GM23338 (cell line): ENCODE measurements at regions not wholly inside any gene's neighbourhood (a gene's known extent, or its start where the extent isn't known, plus 50 kb on each side); places are given as distances from the start of the nearest gene placed in this dataset.

Experiments
- ATAC-seq: fragments of 200-7000 bp; cut with Tn5 transposase; 3 replicates; pipeline ENCODE4 v1.9.1; 2020
- DNase-seq: peaks from one replicate; pipeline ENCODE4 v3.0.0-alpha.2; 2015; ENCODE audit warnings: low spot score
- H2AFZ ChIP-seq: fragments of 200-600 bp; sonication (generic); 2 replicates; pipeline ENCODE4 v1.8.0; 2016; ENCODE audit warnings: antibody characterized with exemption, mild to moderate bottlenecking, moderate library complexity
- H3F3A ChIP-seq: fragments of 200-600 bp; sonication (generic); replicated peaks from 2 replicates; pipeline ENCODE4 v1.8.0; 2017; ENCODE audit warnings: antibody characterized with exemption, mixed run types, low read depth
- H3K27ac ChIP-seq: fragments of 200-600 bp; sonication (generic); 2 replicates; pipeline ENCODE4 v1.6.1; 2016; ENCODE audit warnings: low read depth
- H3K27me3 ChIP-seq: fragments of 200-600 bp; sonication (generic); 2 replicates; pipeline ENCODE4 v1.8.0; 2016; ENCODE audit warnings: mild to moderate bottlenecking, mixed run types, moderate library complexity; ENCODE audit not compliant: insufficient read depth
- H3K36me3 ChIP-seq: fragments of 200-600 bp; sonication (generic); 2 replicates; pipeline ENCODE4 v1.8.0; 2016; ENCODE audit warnings: mild to moderate bottlenecking; ENCODE audit not compliant: insufficient read depth
- H3K4me1 ChIP-seq: fragments of 200-600 bp; sonication (generic); 2 replicates; pipeline ENCODE4 v1.8.0; 2016; ENCODE audit warnings: mild to moderate bottlenecking, moderate library complexity; ENCODE audit not compliant: insufficient read depth
- H3K4me2 ChIP-seq: fragments of 200-600 bp; sonication (generic); 2 replicates; pipeline ENCODE4 v1.7.1; 2017; ENCODE audit warnings: mixed run types
- H3K4me3 ChIP-seq: fragments of 200-600 bp; sonication (generic); 2 replicates; pipeline ENCODE4 v1.6.1; 2016; ENCODE audit warnings: mixed run types
- H3K79me2 ChIP-seq: fragments of 200-600 bp; sonication (generic); replicated peaks from 2 replicates; pipeline ENCODE4 v1.8.0; 2017; ENCODE audit warnings: mild to moderate bottlenecking; ENCODE audit not compliant: insufficient read depth
- H3K9me2 ChIP-seq: fragments of 200-600 bp; sonication (generic); 2 replicates; pipeline ENCODE4 v1.8.0; 2017; ENCODE audit not compliant: insufficient read depth
- H4K20me1 ChIP-seq: fragments of 200-600 bp; sonication (generic); replicated peaks from 2 replicates; pipeline ENCODE4 v1.8.0; 2017; ENCODE audit warnings: mild to moderate bottlenecking; ENCODE audit not compliant: insufficient read depth
- H3K27ac Mint-ChIP-seq: 2 replicates; pipeline ENCODE4 v1.8.0; 2020; ENCODE audit warnings: inconsistent platforms, mild to moderate bottlenecking, moderate library complexity, mixed read lengths
- H3K27me3 Mint-ChIP-seq: 3 replicates; pipeline ENCODE4 v1.8.0; 2022; ENCODE audit warnings: low read depth, mild to moderate bottlenecking, moderate library complexity, mixed read lengths, inconsistent platforms; ENCODE audit not compliant: insufficient read depth, poor library complexity
- H3K36me3 Mint-ChIP-seq: 3 replicates; pipeline ENCODE4 v1.8.0; 2021; ENCODE audit warnings: low read depth, mild to moderate bottlenecking, inconsistent platforms, moderate library complexity, mixed read lengths
- H3K4me1 Mint-ChIP-seq: 3 replicates; pipeline ENCODE4 v1.8.0; 2020; ENCODE audit warnings: mild to moderate bottlenecking, inconsistent platforms, mixed read lengths
- H3K4me3 Mint-ChIP-seq: 3 replicates; pipeline ENCODE4 v1.8.0; 2021; ENCODE audit warnings: moderate library complexity, mild to moderate bottlenecking, inconsistent platforms, mixed read lengths
- H3K9me3 Mint-ChIP-seq: 3 replicates; pipeline ENCODE4 v1.8.0; 2020; ENCODE audit warnings: moderate library complexity, mild to moderate bottlenecking, inconsistent platforms, mixed read lengths
- CREB1 ChIP-seq: fragments of 250-450 bp; sonication (Bioruptor Pico); IDR thresholded peaks from 2 replicates; pipeline ENCODE4 v1.5.0; 2020; ENCODE audit warnings: low read depth, mild to moderate bottlenecking, moderate library complexity
- CTCF ChIP-seq, 2 experiments: fragments of 200-600 bp in 1 of 2; sonication (generic) in 1 of 2; conservative IDR thresholded peaks; 2 replicates each; pipeline versions ENCODE4 v1.5.1 to v1.6.1; 2016 to 2017; ENCODE audit warnings: antibody characterized with exemption in 2 of 2, low read depth in 2 of 2, mild to moderate bottlenecking in 2 of 2, moderate library complexity in 1 of 2
- EZH2 ChIP-seq: fragments of 200-600 bp; sonication (generic); IDR thresholded peaks from one replicate; pipeline ENCODE4 v1.8.0; 2017; ENCODE audit warnings: antibody characterized with exemption, mild to moderate bottlenecking, low read depth; ENCODE audit not compliant: unreplicated experiment
- EZH2phosphoT487 ChIP-seq: fragments of 200-600 bp; sonication (generic); IDR thresholded peaks from one replicate; pipeline ENCODE4 v1.8.1; 2018; ENCODE audit warnings: antibody characterized with exemption; ENCODE audit not compliant: unreplicated experiment
- JUNB ChIP-seq: IDR thresholded peaks from one replicate; pipeline ENCODE4 v1.6.1; 2016; ENCODE audit warnings: antibody characterized with exemption; ENCODE audit not compliant: unreplicated experiment
- NANOG ChIP-seq: IDR thresholded peaks from 2 replicates; pipeline ENCODE4 v1.6.1; 2016; ENCODE audit warnings: antibody characterized with exemption, borderline replicate concordance
- POLR2AphosphoS5 ChIP-seq: IDR thresholded peaks from 2 replicates; pipeline ENCODE4 v1.6.1; 2016; ENCODE audit warnings: antibody characterized with exemption, low read depth
- STAT1 ChIP-seq: IDR thresholded peaks from one replicate; pipeline ENCODE4 v1.6.1; 2016; ENCODE audit warnings: antibody characterized with exemption; ENCODE audit not compliant: unreplicated experiment
- ZNF114 ChIP-seq: fragments of 250-450 bp; sonication (Bioruptor Pico); IDR thresholded peaks from 2 replicates; pipeline ENCODE4 v1.5.0; 2020; ENCODE audit warnings: mild to moderate bottlenecking, moderate library complexity
- ZNF331 ChIP-seq: fragments of 250-450 bp; sonication (Bioruptor Pico); IDR thresholded peaks from 2 replicates; pipeline ENCODE4 v1.5.0; 2020; ENCODE audit warnings: low read depth, mild to moderate bottlenecking, moderate library complexity
- TF ChIP-seq, protein P1 (sequence below): IDR thresholded peaks from one replicate; pipeline ENCODE4 v1.6.1; 2018; ENCODE audit warnings: antibody characterized with exemption; ENCODE audit not compliant: unreplicated experiment
- TF ChIP-seq, protein P2 (sequence below): IDR thresholded peaks from 2 replicates; pipeline ENCODE4 v1.6.1; 2016; ENCODE audit warnings: antibody characterized with exemption
- TF ChIP-seq, protein P3 (sequence below): fragments of 250-450 bp; sonication (Bioruptor Pico); IDR thresholded peaks from 2 replicates; pipeline ENCODE4 v1.5.0; 2020; ENCODE audit warnings: mild to moderate bottlenecking, moderate library complexity

GRCh38 chr6:164982389-164982788 lies 327.0 kb downstream of the C6orf118 start:
- no peaks in the 10 kb centered on the region for H3K36me3 ChIP-seq
- no peaks in the 10 kb centered on the region for H3K4me1 ChIP-seq
- Mint-ChIP-seq H3K4me3 (no peak overlapping the region), H3K27ac (no peak overlapping the region), H3K36me3 (no peaks in the 10 kb centered on the region; the same call in 2 of the 3 replicates), H3K4me1 (no peaks in the 10 kb centered on the region), H3K27me3 (peaks cover 2% of the 10 kb centered on the region), H3K9me3 (peaks cover 4% of the 10 kb centered on the region; the same call in 1 of the 3 replicates)
- DNase-seq = no peak
- no peak overlapping the region for H2AFZ ChIP-seq
- H4K20me1 ChIP-seq = no peaks in the 10 kb centered on the region
- H3K27me3 ChIP-seq = no peaks in the 10 kb centered on the region
- no peaks in the 10 kb centered on the region for H3F3A ChIP-seq
- H3K4me3 ChIP-seq = no peak overlapping the region
- TF ChIP-seq, protein P1, sequence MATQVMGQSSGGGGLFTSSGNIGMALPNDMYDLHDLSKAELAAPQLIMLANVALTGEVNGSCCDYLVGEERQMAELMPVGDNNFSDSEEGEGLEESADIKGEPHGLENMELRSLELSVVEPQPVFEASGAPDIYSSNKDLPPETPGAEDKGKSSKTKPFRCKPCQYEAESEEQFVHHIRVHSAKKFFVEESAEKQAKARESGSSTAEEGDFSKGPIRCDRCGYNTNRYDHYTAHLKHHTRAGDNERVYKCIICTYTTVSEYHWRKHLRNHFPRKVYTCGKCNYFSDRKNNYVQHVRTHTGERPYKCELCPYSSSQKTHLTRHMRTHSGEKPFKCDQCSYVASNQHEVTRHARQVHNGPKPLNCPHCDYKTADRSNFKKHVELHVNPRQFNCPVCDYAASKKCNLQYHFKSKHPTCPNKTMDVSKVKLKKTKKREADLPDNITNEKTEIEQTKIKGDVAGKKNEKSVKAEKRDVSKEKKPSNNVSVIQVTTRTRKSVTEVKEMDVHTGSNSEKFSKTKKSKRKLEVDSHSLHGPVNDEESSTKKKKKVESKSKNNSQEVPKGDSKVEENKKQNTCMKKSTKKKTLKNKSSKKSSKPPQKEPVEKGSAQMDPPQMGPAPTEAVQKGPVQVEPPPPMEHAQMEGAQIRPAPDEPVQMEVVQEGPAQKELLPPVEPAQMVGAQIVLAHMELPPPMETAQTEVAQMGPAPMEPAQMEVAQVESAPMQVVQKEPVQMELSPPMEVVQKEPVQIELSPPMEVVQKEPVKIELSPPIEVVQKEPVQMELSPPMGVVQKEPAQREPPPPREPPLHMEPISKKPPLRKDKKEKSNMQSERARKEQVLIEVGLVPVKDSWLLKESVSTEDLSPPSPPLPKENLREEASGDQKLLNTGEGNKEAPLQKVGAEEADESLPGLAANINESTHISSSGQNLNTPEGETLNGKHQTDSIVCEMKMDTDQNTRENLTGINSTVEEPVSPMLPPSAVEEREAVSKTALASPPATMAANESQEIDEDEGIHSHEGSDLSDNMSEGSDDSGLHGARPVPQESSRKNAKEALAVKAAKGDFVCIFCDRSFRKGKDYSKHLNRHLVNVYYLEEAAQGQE = no peak
- TF ChIP-seq ZNF114 = no peak
- TF ChIP-seq CTCF (conservative IDR thresholded peaks at IDR 0.05; ENCODE audit: low read depth in 2 of 2) = no peak
- TF ChIP-seq EZH2phosphoT487 = no peak
- TF ChIP-seq JUNB = no peak
- no peak for TF ChIP-seq EZH2
- TF ChIP-seq ZNF331 = no peak
- TF ChIP-seq CREB1 (CRISPR knock-in tag) = no peak
- TF ChIP-seq, protein P2, sequence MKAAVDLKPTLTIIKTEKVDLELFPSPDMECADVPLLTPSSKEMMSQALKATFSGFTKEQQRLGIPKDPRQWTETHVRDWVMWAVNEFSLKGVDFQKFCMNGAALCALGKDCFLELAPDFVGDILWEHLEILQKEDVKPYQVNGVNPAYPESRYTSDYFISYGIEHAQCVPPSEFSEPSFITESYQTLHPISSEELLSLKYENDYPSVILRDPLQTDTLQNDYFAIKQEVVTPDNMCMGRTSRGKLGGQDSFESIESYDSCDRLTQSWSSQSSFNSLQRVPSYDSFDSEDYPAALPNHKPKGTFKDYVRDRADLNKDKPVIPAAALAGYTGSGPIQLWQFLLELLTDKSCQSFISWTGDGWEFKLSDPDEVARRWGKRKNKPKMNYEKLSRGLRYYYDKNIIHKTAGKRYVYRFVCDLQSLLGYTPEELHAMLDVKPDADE = no peak
- TF ChIP-seq STAT1 = no peak
- TF ChIP-seq POLR2AphosphoS5 = no peak
- TF ChIP-seq, protein P3, sequence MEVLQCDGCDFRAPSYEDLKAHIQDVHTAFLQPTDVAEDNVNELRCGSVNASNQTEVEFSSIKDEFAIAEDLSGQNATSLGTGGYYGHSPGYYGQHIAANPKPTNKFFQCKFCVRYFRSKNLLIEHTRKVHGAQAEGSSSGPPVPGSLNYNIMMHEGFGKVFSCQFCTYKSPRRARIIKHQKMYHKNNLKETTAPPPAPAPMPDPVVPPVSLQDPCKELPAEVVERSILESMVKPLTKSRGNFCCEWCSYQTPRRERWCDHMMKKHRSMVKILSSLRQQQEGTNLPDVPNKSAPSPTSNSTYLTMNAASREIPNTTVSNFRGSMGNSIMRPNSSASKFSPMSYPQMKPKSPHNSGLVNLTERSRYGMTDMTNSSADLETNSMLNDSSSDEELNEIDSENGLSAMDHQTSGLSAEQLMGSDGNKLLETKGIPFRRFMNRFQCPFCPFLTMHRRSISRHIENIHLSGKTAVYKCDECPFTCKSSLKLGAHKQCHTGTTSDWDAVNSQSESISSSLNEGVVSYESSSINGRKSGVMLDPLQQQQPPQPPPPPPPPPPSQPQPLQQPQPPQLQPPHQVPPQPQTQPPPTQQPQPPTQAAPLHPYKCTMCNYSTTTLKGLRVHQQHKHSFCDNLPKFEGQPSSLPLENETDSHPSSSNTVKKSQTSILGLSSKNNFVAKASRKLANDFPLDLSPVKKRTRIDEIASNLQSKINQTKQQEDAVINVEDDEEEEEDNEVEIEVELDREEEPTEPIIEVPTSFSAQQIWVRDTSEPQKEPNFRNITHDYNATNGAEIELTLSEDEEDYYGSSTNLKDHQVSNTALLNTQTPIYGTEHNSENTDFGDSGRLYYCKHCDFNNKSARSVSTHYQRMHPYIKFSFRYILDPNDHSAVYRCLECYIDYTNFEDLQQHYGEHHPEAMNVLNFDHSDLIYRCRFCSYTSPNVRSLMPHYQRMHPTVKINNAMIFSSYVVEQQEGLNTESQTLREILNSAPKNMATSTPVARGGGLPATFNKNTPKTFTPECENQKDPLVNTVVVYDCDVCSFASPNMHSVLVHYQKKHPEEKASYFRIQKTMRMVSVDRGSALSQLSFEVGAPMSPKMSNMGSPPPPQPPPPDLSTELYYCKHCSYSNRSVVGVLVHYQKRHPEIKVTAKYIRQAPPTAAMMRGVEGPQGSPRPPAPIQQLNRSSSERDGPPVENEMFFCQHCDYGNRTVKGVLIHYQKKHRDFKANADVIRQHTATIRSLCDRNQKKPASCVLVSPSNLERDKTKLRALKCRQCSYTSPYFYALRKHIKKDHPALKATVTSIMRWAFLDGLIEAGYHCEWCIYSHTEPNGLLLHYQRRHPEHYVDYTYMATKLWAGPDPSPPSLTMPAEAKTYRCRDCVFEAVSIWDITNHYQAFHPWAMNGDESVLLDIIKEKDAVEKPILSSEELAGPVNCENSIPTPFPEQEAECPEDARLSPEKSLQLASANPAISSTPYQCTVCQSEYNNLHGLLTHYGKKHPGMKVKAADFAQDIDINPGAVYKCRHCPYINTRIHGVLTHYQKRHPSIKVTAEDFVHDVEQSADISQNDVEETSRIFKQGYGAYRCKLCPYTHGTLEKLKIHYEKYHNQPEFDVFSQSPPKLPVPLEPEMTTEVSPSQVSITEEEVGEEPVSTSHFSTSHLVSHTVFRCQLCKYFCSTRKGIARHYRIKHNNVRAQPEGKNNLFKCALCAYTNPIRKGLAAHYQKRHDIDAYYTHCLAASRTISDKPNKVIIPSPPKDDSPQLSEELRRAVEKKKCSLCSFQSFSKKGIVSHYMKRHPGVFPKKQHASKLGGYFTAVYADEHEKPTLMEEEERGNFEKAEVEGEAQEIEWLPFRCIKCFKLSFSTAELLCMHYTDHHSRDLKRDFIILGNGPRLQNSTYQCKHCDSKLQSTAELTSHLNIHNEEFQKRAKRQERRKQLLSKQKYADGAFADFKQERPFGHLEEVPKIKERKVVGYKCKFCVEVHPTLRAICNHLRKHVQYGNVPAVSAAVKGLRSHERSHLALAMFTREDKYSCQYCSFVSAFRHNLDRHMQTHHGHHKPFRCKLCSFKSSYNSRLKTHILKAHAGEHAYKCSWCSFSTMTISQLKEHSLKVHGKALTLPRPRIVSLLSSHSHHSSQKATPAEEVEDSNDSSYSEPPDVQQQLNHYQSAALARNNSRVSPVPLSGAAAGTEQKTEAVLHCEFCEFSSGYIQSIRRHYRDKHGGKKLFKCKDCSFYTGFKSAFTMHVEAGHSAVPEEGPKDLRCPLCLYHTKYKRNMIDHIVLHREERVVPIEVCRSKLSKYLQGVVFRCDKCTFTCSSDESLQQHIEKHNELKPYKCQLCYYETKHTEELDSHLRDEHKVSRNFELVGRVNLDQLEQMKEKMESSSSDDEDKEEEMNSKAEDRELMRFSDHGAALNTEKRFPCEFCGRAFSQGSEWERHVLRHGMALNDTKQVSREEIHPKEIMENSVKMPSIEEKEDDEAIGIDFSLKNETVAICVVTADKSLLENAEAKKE = no peak
- no peak for TF ChIP-seq NANOG
- no peaks in the 10 kb centered on the region for H3K9me2 ChIP-seq
- no peak overlapping the region for H3K27ac ChIP-seq
- ATAC-seq = no peak
- no peaks in the 10 kb centered on the region for H3K79me2 ChIP-seq
- H3K4me2 ChIP-seq = no peak overlapping the region
